ENCODE measurements at regions not wholly inside any gene's neighbourhood (a gene's known extent, or its start where the extent isn't known, plus 50 kb on each side); places are given as distances from the start of the nearest gene placed in this dataset.

- Histone ChIP-seq H3K27ac (no peak overlapping the region), H3K36me3 (ENCODE audit: low read depth, missing control alignments) (no peaks in the 10 kb centered on the region), H3K27me3 (no peaks in the 10 kb centered on the region), H3K4me1 (no peaks in the 10 kb centered on the region), H3K4me3 (no peak overlapping the region), H3K9me3 (no peaks in the 10 kb centered on the region)
- DNase-seq: no peak
- intact Hi-C loops (cut with DNase I; ENCODE audit: low total_unique reads): no loop called here
- TF ChIP-seq CTCF (IDR thresholded peaks at IDR 0.05) (no peak), POLR2A (IDR thresholded peaks at IDR 0.05) (no peak)
- WGBS, 2 donors: 83 to 90% methylated on average over 2 to 3 of the region's 3 CpGs
These were observed 994.3 kb downstream of the PCDH17 start for GRCh38 chr13:58625703-58626389.

DNA sequence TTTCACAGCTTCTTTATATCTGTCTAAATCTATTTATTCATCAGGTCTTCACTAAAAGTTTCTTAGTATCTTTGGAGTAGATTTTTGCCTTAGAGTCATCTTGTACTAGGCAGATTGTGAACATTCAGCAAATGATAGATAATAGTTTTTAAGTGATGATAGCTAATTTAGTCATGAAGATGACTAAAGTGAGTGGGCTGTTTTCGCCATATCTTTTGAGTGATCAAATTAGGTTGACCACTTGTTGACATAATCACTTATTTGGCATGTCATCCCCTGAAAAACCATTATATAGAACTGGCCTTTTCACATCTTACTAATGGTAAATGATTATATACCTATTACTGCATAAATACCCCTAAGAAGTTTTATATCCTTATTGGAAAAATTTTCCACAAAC lies 999.2 kb downstream of the PCDH17 start:
- H3K4me3 ChIP-seq: no peak overlapping the region
- no peaks in the 10 kb centered on the region for H3K9me3 ChIP-seq
- 94 to 95% methylated on average over 1 of the region's 1 CpG for WGBS, 2 donors
- DNase-seq: no peak
- intact Hi-C loops (cut with DNase I; ENCODE audit: low total_unique reads): no loop called here
- H3K4me1 ChIP-seq: no peaks in the 10 kb centered on the region
- H3K36me3 ChIP-seq (ENCODE audit: low read depth, missing control alignments): no peaks in the 10 kb centered on the region
- H3K27ac ChIP-seq: no peak overlapping the region
- no peaks in the 10 kb centered on the region for H3K27me3 ChIP-seq
- TF ChIP-seq POLR2A (IDR thresholded peaks at IDR 0.05) (no peak), CTCF (IDR thresholded peaks at IDR 0.05) (no peak)

GRCh38 chr13:58633226-58633625 lies 1001.7 kb downstream of the PCDH17 start:
- Histone ChIP-seq H3K9me3 (no peaks in the 10 kb centered on the region), H3K27me3 (no peaks in the 10 kb centered on the region), H3K4me1 (no peaks in the 10 kb centered on the region), H3K4me3 (no peak overlapping the region), H3K27ac (no peak overlapping the region), H3K36me3 (ENCODE audit: low read depth, missing control alignments) (no peaks in the 10 kb centered on the region)
- WGBS, 2 donors: 81 to 85% methylated on average over 3 of the region's 3 CpGs
- no peak for DNase-seq
- intact Hi-C loops (cut with DNase I; ENCODE audit: low total_unique reads): no loop called here
- TF ChIP-seq POLR2A (IDR thresholded peaks at IDR 0.05): no peak

- no peak for DNase-seq
- no peaks in the 10 kb centered on the region for H3K4me1 ChIP-seq
- WGBS, 2 donors: 48 to 69% methylated on average over 3 of the region's 3 CpGs
- no peak overlapping the region for H3K27ac ChIP-seq
- no peak overlapping the region for H3K4me3 ChIP-seq
- intact Hi-C loops (cut with DNase I; ENCODE audit: low total_unique reads): no loop called here
- no peaks in the 10 kb centered on the region for H3K9me3 ChIP-seq
- no peaks in the 10 kb centered on the region for H3K27me3 ChIP-seq
- H3K36me3 ChIP-seq (ENCODE audit: low read depth, missing control alignments): no peaks in the 10 kb centered on the region
- no peak for TF ChIP-seq POLR2A (IDR thresholded peaks at IDR 0.05)
- TF ChIP-seq CTCF (IDR thresholded peaks at IDR 0.05): no peak
These were observed 1023.5 kb downstream of the PCDH17 start for GRCh38 chr13:58655086-58655485.

DNA sequence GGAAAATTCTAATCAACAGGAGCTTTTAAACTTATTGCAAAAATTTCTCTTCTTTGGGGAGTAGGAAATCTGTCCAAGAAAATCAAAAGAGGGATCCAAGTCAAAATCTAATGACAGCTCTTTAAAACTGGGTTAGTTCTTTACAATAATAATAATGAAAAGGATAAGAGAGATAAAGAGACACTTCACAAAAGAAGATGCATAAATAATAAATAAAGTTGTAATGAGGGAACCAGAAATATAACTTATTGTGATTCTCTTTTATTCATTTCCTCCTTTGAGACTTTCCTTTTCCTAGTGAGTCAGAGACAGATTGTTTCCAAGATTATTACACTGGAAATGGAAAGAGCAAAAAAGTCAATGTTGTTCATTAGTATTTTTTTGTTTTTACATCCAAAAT lies 1029.3 kb downstream of the PCDH17 start:
- DNase-seq: no peak
- no peaks in the 10 kb centered on the region for H3K27me3 ChIP-seq
- no peak for TF ChIP-seq CTCF (IDR thresholded peaks at IDR 0.05)
- TF ChIP-seq POLR2A (IDR thresholded peaks at IDR 0.05): no peak
- no peaks in the 10 kb centered on the region for H3K4me1 ChIP-seq
- no peaks in the 10 kb centered on the region for H3K36me3 ChIP-seq (ENCODE audit: low read depth, missing control alignments)
- H3K9me3 ChIP-seq: no peaks in the 10 kb centered on the region
- H3K4me3 ChIP-seq: no peak overlapping the region
- no peak overlapping the region for H3K27ac ChIP-seq
- intact Hi-C loops (cut with DNase I; ENCODE audit: low total_unique reads): no loop called here
